Loucy (cell line): ENCODE measurements at regions not wholly inside any gene's neighbourhood (a gene's known extent, or its start where the extent isn't known, plus 50 kb on each side); places are given as distances from the start of the nearest gene placed in this dataset.

Source experiments
- H2AFZ ChIP-seq: fragments of 200-600 bp; sonication (generic); 2 replicates; pipeline ENCODE4 v1.6.0; 2016; ENCODE audit warnings: antibody characterized with exemption, mild to moderate bottlenecking, low read length, moderate library complexity
- H3F3A ChIP-seq: fragments of 200-600 bp; 2 replicates; pipeline ENCODE4 v1.6.0; 2016; ENCODE audit warnings: antibody characterized with exemption, low read depth, mild to moderate bottlenecking
- H3K27me3 ChIP-seq: fragments of 200-600 bp; sonication (generic); 2 replicates; pipeline ENCODE4 v1.6.1; 2014; ENCODE audit warnings: low read length, mild to moderate bottlenecking; ENCODE audit not compliant: insufficient read depth, poor library complexity, severe bottlenecking
- H3K36me3 ChIP-seq: fragments of 200-600 bp; sonication (generic); 2 replicates; pipeline ENCODE4 v1.6.1; 2016; ENCODE audit warnings: low read length; ENCODE audit not compliant: insufficient read depth
- H3K4me1 ChIP-seq: fragments of 200-600 bp; sonication (generic); 2 replicates; pipeline ENCODE4 v1.5.1; 2014; ENCODE audit warnings: low read length, mild to moderate bottlenecking; ENCODE audit not compliant: insufficient read depth, poor library complexity, severe bottlenecking
- H3K4me2 ChIP-seq: fragments of 200-600 bp; sonication (generic); 2 replicates; pipeline ENCODE4 v1.6.0; 2014; ENCODE audit warnings: antibody characterized with exemption, low read length, low read depth, mild to moderate bottlenecking; ENCODE audit not compliant: poor library complexity, severe bottlenecking
- H3K4me3 ChIP-seq: fragments of 200-600 bp; sonication (generic); 2 replicates; pipeline ENCODE4 v1.5.1; 2014; ENCODE audit warnings: low read length, mild to moderate bottlenecking, mixed read lengths; ENCODE audit not compliant: poor library complexity, severe bottlenecking
- H3K79me2 ChIP-seq: fragments of 200-600 bp; sonication (generic); 2 replicates; pipeline ENCODE4 v1.6.1; 2014; ENCODE audit warnings: low read length; ENCODE audit not compliant: insufficient read depth
- H3K9ac ChIP-seq: fragments of 200-600 bp; sonication (generic); 2 replicates; pipeline ENCODE4 v1.6.0; 2014; ENCODE audit warnings: mild to moderate bottlenecking, low read depth, low read length, moderate library complexity; ENCODE audit not compliant: poor library complexity, severe bottlenecking
- H3K9me2 ChIP-seq: fragments of 200-600 bp; sonication (generic); replicated peaks from 2 replicates; pipeline ENCODE4 v1.6.1; 2016; ENCODE audit warnings: low read depth, low read length, mixed read lengths
- H3K9me3 ChIP-seq: fragments of 200-600 bp; sonication (generic); 2 replicates; pipeline ENCODE4 v1.6.1; 2014; ENCODE audit warnings: mild to moderate bottlenecking, antibody characterized with exemption, low read length, low read depth; ENCODE audit not compliant: insufficient read depth
- H4K20me1 ChIP-seq: fragments of 200-600 bp; sonication (generic); 2 replicates; pipeline ENCODE4 v1.6.0; 2014; ENCODE audit warnings: antibody characterized with exemption, low read length, mild to moderate bottlenecking; ENCODE audit not compliant: insufficient read depth, poor library complexity, severe bottlenecking
- EZH2phosphoT487 ChIP-seq: fragments of 200-600 bp; IDR thresholded peaks from 2 replicates; pipeline ENCODE4 v1.6.1; 2018; ENCODE audit warnings: antibody characterized with exemption, mild to moderate bottlenecking, moderate library complexity, borderline replicate concordance
- TF ChIP-seq, protein P1 (sequence below): fragments of 200-600 bp; sonication (generic); conservative IDR thresholded peaks from 2 replicates; pipeline ENCODE4 v1.5.1; 2014; ENCODE audit warnings: mild to moderate bottlenecking, antibody characterized with exemption, low read length

DNA sequence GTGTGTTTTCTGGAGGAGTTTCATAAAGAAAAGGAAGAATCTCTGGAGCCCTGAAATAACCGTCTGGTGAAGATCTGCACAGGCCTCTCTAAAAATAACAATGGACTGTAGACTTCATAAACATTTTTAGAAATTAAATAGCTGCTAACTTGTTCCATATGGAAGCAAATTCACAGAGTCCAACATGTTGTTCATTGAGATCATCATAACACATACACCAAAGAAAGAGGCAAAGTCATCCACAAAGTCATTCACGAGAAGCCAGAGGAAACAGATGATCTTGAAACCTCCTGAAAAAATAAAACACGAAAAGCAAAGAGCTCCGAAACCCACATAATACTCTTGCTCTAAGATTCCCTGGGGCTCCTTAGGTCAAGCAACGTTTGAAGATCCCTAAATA is 347.8 kb downstream of the EFNA5 start:
- no peaks in the 10 kb centered on the region for H3K79me2 ChIP-seq
- no peaks in the 10 kb centered on the region for H3K9me2 ChIP-seq
- H4K20me1 ChIP-seq, result no peaks in the 10 kb centered on the region
- no peak overlapping the region for H3K4me2 ChIP-seq
- no peaks in the 10 kb centered on the region for H3F3A ChIP-seq
- no peaks in the 10 kb centered on the region for H3K9me3 ChIP-seq
- no peak overlapping the region for H3K9ac ChIP-seq
- TF ChIP-seq, protein P1, sequence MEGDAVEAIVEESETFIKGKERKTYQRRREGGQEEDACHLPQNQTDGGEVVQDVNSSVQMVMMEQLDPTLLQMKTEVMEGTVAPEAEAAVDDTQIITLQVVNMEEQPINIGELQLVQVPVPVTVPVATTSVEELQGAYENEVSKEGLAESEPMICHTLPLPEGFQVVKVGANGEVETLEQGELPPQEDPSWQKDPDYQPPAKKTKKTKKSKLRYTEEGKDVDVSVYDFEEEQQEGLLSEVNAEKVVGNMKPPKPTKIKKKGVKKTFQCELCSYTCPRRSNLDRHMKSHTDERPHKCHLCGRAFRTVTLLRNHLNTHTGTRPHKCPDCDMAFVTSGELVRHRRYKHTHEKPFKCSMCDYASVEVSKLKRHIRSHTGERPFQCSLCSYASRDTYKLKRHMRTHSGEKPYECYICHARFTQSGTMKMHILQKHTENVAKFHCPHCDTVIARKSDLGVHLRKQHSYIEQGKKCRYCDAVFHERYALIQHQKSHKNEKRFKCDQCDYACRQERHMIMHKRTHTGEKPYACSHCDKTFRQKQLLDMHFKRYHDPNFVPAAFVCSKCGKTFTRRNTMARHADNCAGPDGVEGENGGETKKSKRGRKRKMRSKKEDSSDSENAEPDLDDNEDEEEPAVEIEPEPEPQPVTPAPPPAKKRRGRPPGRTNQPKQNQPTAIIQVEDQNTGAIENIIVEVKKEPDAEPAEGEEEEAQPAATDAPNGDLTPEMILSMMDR, result no peak
- TF ChIP-seq EZH2phosphoT487, result no peak
- H3K4me3 ChIP-seq, result no peak overlapping the region
- no peaks in the 10 kb centered on the region for H3K27me3 ChIP-seq
- H3K36me3 ChIP-seq, result no peaks in the 10 kb centered on the region
- H2AFZ ChIP-seq, result no peak overlapping the region
- no peaks in the 10 kb centered on the region for H3K4me1 ChIP-seq

DNA sequence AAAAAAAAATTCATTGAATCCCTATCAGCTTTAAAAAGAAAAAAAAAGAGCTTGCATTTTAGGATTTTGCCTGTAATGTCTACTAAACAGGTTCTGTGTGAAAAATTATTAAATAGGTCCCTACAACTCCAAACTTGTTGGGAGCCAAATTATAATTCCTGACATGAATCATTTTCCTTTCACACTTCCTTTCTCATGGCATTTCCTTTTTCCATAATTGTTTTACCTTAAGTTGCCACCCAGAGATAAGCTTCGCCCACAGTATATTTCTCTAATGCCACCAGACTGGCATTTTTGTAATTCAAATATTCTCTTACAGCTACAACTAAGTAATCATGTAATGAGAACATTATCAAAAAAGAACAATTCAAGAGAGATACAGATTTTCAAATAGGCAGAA is 348.8 kb downstream of the EFNA5 start:
- Histone ChIP-seq H3K4me3 (no peak overlapping the region), H3F3A (no peaks in the 10 kb centered on the region), H3K27me3 (no peaks in the 10 kb centered on the region), H2AFZ (no peak overlapping the region), H3K9me3 (no peaks in the 10 kb centered on the region), H3K4me2 (no peak overlapping the region), H4K20me1 (no peaks in the 10 kb centered on the region), H3K9me2 (no peaks in the 10 kb centered on the region), H3K79me2 (no peaks in the 10 kb centered on the region), H3K36me3 (no peaks in the 10 kb centered on the region), H3K4me1 (no peaks in the 10 kb centered on the region), H3K9ac (no peak overlapping the region)
- no peak for TF ChIP-seq EZH2phosphoT487
- TF ChIP-seq, protein P1, result no peak

DNA sequence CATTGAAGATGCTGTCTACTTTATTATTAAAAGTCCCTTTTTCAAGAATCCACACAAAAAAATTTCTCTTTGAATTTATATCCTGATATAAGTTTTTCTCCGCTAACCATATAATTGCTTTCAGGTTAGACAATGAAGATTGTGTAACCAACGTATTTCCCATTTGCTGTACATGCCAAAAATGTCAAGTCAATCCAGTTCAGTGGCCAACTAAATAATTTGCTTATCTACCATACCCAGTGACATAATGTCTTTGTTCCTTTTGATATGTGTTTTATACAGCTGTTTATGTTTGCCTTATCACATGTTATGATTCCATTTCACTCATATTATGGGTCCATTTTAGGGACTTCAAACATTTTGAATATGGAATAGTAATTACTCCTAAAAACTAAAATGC is 349.9 kb downstream of the EFNA5 start:
- H2AFZ ChIP-seq, result no peak overlapping the region
- no peaks in the 10 kb centered on the region for H3K9me3 ChIP-seq
- no peaks in the 10 kb centered on the region for H3K79me2 ChIP-seq
- H4K20me1 ChIP-seq, result no peaks in the 10 kb centered on the region
- H3F3A ChIP-seq, result no peaks in the 10 kb centered on the region
- H3K36me3 ChIP-seq, result no peaks in the 10 kb centered on the region
- no peak overlapping the region for H3K9ac ChIP-seq
- H3K4me3 ChIP-seq, result no peak overlapping the region
- no peaks in the 10 kb centered on the region for H3K9me2 ChIP-seq
- no peaks in the 10 kb centered on the region for H3K27me3 ChIP-seq
- no peak for TF ChIP-seq EZH2phosphoT487
- TF ChIP-seq, protein P1, result no peak
- no peak overlapping the region for H3K4me2 ChIP-seq
- no peaks in the 10 kb centered on the region for H3K4me1 ChIP-seq
